ENCODE measurements at regions not wholly inside any gene's neighbourhood (a gene's known extent, or its start where the extent isn't known, plus 50 kb on each side); places are given as distances from the start of the nearest gene placed in this dataset.

DNA sequence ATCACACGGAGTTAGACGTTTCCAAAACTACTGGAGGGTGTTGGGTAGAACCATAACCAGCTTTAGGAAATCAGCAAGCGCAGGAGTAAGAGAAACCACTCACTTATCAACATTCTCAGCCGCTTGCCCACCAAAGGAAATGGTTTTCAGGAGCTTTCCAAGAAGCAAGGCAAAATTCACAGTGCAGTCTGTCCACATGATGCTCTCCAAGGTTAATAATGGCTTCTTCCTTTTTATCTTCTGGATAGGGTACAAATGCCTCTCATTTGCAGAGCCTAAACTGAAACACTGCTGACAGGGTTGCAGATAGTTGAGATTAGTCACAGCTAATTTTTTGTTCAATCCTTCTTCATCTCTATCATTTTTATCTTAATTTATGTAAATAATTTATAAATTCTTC lies 705.4 kb downstream of the RAB28 start:
- TF ChIP-seq, protein P1, sequence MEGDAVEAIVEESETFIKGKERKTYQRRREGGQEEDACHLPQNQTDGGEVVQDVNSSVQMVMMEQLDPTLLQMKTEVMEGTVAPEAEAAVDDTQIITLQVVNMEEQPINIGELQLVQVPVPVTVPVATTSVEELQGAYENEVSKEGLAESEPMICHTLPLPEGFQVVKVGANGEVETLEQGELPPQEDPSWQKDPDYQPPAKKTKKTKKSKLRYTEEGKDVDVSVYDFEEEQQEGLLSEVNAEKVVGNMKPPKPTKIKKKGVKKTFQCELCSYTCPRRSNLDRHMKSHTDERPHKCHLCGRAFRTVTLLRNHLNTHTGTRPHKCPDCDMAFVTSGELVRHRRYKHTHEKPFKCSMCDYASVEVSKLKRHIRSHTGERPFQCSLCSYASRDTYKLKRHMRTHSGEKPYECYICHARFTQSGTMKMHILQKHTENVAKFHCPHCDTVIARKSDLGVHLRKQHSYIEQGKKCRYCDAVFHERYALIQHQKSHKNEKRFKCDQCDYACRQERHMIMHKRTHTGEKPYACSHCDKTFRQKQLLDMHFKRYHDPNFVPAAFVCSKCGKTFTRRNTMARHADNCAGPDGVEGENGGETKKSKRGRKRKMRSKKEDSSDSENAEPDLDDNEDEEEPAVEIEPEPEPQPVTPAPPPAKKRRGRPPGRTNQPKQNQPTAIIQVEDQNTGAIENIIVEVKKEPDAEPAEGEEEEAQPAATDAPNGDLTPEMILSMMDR (IDR thresholded peaks at IDR 0.05) = no peak
- no peak for TF ChIP-seq EZH2 (IDR thresholded peaks at IDR 0.05; ENCODE audit: borderline replicate concordance, insufficient read depth, low read depth, low read length, poor library complexity, severe bottlenecking)

Measured in B cell (primary cell).